COLO668 (cell line): ENCODE measurements at regions not wholly inside any gene's neighbourhood (a gene's known extent, or its start where the extent isn't known, plus 50 kb on each side); places are given as distances from the start of the nearest gene placed in this dataset.
A peak's percentile ranks its signal among the peaks of the same experiment; 100 is the strongest.
"Not testable (repeated sequence)": the region's sequence is repeated elsewhere in the genome, so short reads cannot be mapped to it uniquely, and the experiment has no call there.

Experiments
- DNase-seq: peaks from one replicate; lab custom pipeline; 2025; ENCODE audit not compliant: unreplicated experiment; lab: John Stamatoyannopoulos, UW

- DNase-seq, result no peak
These were observed 1127.5 kb downstream of the TAF11L14 start for GRCh38 chr5:18761801-18762200.

- DNase-seq, result no peak
These were observed 1129.9 kb downstream of the TAF11L14 start for GRCh38 chr5:18764161-18764560.

GRCh38 chr5:18765304-18765703 lies 1131.0 kb downstream of the TAF11L14 start:
- no peak for DNase-seq

GRCh38 chr5:18771097-18771610 lies 1136.9 kb downstream of the TAF11L14 start:
- DNase-seq, result no peak

GRCh38 chr5:18772475-18772874 lies 1138.2 kb downstream of the TAF11L14 start:
- no peak for DNase-seq

GRCh38 chr5:18778225-18778624 lies 1144.0 kb downstream of the TAF11L14 start:
- DNase-seq, result no peak

- no peak for DNase-seq
These were observed 1155.1 kb downstream of the TAF11L14 start for GRCh38 chr5:18789218-18789998.

GRCh38 chr5:18792145-18792544 lies 1157.9 kb downstream of the TAF11L14 start:
- DNase-seq, result peak; percentile 80

- no peak for DNase-seq
These were observed 1163.0 kb downstream of the TAF11L14 start for GRCh38 chr5:18797222-18797621.

- DNase-seq, result no peak
These were observed 1163.8 kb downstream of the TAF11L14 start for GRCh38 chr5:18798058-18798457.

GRCh38 chr5:18799482-18800128 lies 1165.3 kb downstream of the TAF11L14 start:
- DNase-seq, result no peak

- DNase-seq, result no peak
These were observed 1166.2 kb downstream of the TAF11L14 start for GRCh38 chr5:18800293-18801025.

- not testable (repeated sequence) for DNase-seq
These were observed 1167.2 kb downstream of the TAF11L14 start for GRCh38 chr5:18801413-18801812.

GRCh38 chr5:18802336-18802735 lies 1168.1 kb downstream of the TAF11L14 start:
- DNase-seq, result no peak

GRCh38 chr5:18805376-18805775 lies 1171.1 kb downstream of the TAF11L14 start:
- no peak for DNase-seq

- no peak for DNase-seq
These were observed 1173.2 kb downstream of the TAF11L14 start for GRCh38 chr5:18807256-18808149.

- DNase-seq, result no peak
These were observed 1176.3 kb downstream of the CDH18 start for GRCh38 chr5:18811661-18812060.

GRCh38 chr5:18828351-18828750 lies 1159.6 kb downstream of the CDH18 start:
- no peak for DNase-seq

GRCh38 chr5:18829539-18829938 lies 1158.5 kb downstream of the CDH18 start:
- DNase-seq, result no peak

- no peak for DNase-seq
These were observed 1137.8 kb downstream of the CDH18 start for GRCh38 chr5:18850216-18850615.

GRCh38 chr5:18872978-18873377 lies 1115.0 kb downstream of the CDH18 start:
- no peak for DNase-seq
